ENCODE measurements at regions not wholly inside any gene's neighbourhood (a gene's known extent, or its start where the extent isn't known, plus 50 kb on each side); places are given as distances from the start of the nearest gene placed in this dataset.

DNA sequence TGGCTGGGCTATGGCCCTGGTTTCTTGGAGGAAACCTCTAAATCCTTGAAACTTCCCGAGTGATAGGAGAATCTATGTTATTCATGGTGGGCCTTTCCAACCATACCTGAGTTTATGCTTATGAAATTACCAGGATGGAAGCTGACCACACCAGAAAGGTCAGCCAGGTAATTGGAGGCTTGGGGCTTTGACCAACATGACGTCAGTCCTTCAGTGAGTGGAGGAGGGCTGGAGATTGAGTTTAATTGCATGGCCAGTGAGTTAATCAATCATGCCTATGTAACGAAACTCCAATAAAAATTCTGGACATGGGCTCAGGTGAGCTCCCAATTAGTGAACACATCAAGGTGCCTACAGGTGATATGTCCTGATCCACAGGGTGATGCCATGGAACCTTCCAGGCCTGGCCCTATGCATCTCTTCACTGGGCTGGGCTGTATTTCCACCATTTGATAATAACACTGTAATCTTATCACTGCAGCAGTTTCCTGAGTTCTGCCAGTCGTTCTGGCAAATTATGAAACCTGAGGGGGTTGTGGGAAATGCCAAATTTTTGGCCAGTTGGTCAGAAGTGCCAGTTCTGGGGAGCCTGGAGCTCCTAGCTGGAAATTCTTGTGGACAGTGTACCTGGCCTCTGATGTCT lies 106.5 kb downstream of the CDH26 start:
- no peak for TF ChIP-seq CTCF (conservative IDR thresholded peaks at IDR 0.05; ENCODE audit: low read depth, low read length)
- H3K4me3 ChIP-seq (ENCODE audit: low read depth, low read length) = no peak overlapping the region
- no peak for DNase-seq (ENCODE audit: low read depth)

- no peak for DNase-seq (ENCODE audit: low read depth)
- H3K4me3 ChIP-seq (ENCODE audit: low read depth, low read length) = no peak overlapping the region
- no peak for TF ChIP-seq CTCF (conservative IDR thresholded peaks at IDR 0.05; ENCODE audit: low read depth, low read length)
These were observed 107.7 kb downstream of the CDH26 start for GRCh38 chr20:60065741-60066437.

GRCh38 chr20:60066438-60066823 lies 108.2 kb downstream of the CDH26 start:
- TF ChIP-seq CTCF (conservative IDR thresholded peaks at IDR 0.05; ENCODE audit: low read depth, low read length) = no peak
- no peak overlapping the region for H3K4me3 ChIP-seq (ENCODE audit: low read depth, low read length)
- DNase-seq (ENCODE audit: low read depth) = no peak

- no peak for DNase-seq (ENCODE audit: low read depth)
- no peak overlapping the region for H3K4me3 ChIP-seq (ENCODE audit: low read depth, low read length)
- TF ChIP-seq CTCF (conservative IDR thresholded peaks at IDR 0.05; ENCODE audit: low read depth, low read length) = no peak
These were observed 110.3 kb downstream of the CDH26 start for GRCh38 chr20:60068509-60068908.

DNA sequence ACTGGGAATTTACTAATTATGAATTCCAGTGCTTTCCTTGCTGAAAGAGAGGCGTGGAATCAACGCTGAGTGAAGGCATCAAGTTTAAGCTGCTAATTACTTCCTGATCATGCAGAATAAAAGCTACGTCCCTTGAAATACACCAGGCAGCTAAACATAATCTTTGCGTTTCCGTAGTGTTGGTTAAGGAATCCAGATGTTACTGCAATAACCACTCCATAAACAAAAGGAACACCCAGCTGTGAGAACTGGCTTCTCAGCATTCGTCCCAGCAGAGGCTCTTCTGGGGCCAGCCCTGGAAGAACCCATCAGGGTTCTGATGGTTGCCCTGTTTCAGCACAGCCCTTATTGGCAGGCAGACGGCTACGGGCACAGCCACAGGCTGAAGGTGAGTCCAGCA lies 111.4 kb downstream of the CDH26 start:
- no peak for TF ChIP-seq CTCF (conservative IDR thresholded peaks at IDR 0.05; ENCODE audit: low read depth, low read length)
- H3K4me3 ChIP-seq (ENCODE audit: low read depth, low read length) = no peak overlapping the region
- no peak for DNase-seq (ENCODE audit: low read depth)

DNA sequence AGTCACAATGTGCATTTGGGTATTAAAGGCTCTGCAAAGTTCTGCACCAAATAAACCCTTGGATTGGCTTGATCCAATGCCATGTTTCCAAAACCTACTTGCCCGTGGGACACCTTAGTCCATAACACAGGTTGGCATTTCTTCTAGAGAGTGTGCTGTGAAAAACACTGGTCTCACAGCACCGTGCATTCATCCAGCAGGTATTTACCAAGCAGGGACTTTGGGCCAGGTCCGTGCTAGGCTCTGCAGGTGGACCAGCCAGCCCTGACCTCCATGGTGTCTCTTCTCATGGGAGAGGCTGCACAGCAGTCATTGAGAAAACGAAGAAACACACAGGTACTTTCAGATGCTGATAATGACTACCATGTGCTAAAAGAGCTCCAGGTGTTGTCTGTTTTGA lies 112.6 kb downstream of the CDH26 start:
- TF ChIP-seq CTCF (conservative IDR thresholded peaks at IDR 0.05; ENCODE audit: low read depth, low read length) = no peak
- no peak for DNase-seq (ENCODE audit: low read depth)
- no peak overlapping the region for H3K4me3 ChIP-seq (ENCODE audit: low read depth, low read length)

DNA sequence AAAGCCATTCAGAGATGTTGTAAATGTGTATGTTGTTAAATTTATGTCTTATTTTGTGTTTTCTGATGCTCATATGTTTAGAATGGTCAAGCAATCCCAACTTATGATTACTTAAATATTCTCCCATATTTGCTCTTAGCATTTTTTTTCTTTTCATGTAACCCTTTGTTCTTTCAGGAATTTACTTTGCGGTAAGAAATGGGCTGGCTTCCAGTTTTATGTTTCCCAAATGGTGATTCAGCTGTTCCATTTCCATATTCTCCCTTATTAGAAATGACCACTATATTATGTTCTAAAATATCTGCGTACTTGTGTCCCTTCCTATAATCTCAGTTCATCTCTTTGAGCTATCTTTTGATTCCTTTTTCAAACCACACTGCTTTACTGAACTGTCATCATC lies 113.7 kb downstream of the CDH26 start:
- no peak overlapping the region for H3K4me3 ChIP-seq (ENCODE audit: low read depth, low read length)
- TF ChIP-seq CTCF (conservative IDR thresholded peaks at IDR 0.05; ENCODE audit: low read depth, low read length) = no peak
- DNase-seq (ENCODE audit: low read depth) = no peak
